ENCODE measurements at regions not wholly inside any gene's neighbourhood (a gene's known extent, or its start where the extent isn't known, plus 50 kb on each side); places are given as distances from the start of the nearest gene placed in this dataset.

- TF ChIP-seq CTCF (IDR thresholded peaks at IDR 0.05) (no peak), POLR2A (IDR thresholded peaks at IDR 0.05) (no peak)
Observed at GRCh38 chr10:71081912-71082311, 130.5 kb upstream of the UNC5B start.

All from right lobe of liver (tissue), 4 donors.